CD4-positive, CD25-positive, alpha-beta regulatory T cell (primary cell): ENCODE measurements at regions not wholly inside any gene's neighbourhood (a gene's known extent, or its start where the extent isn't known, plus 50 kb on each side); places are given as distances from the start of the nearest gene placed in this dataset.

Experiments
- ATAC-seq, 2 donors: fragments of 150-1000 bp; cut with Tn5 transposase; one replicate each; pipeline ENCODE4 v1.10.0; 2021; ENCODE audit warnings: low read depth in 2 of 2, moderate number of reproducible peaks in 2 of 2, moderate library complexity in 1 of 2
- DNase-seq, 3 donors: peaks; one replicate each; pipeline versions ENCODE4 v3.0.0 to v3.0.0-alpha.2; 2012 to 2022; ENCODE audit warnings: mixed read lengths in 1 of 3
- H3K27ac ChIP-seq: one replicate; pipeline ENCODE4 v1.7.0; 2013; ENCODE audit warnings: mild to moderate bottlenecking, low read length; ENCODE audit not compliant: insufficient read depth, poor library complexity, severe bottlenecking
- H3K27me3 ChIP-seq: one replicate; pipeline ENCODE4 v1.7.0; 2013; ENCODE audit warnings: low read length; ENCODE audit not compliant: control insufficient read depth, insufficient read depth
- H3K36me3 ChIP-seq: one replicate; pipeline ENCODE4 v1.7.0; 2013; ENCODE audit warnings: mild to moderate bottlenecking, low read length, moderate library complexity; ENCODE audit not compliant: control insufficient read depth, insufficient read depth
- H3K4me1 ChIP-seq: 2 replicates; pipeline ENCODE4 v1.7.0; 2013; ENCODE audit warnings: mild to moderate bottlenecking, low read length; ENCODE audit not compliant: insufficient read depth, control insufficient read depth, poor library complexity, severe bottlenecking
- H3K4me3 ChIP-seq: one replicate; pipeline ENCODE4 v1.7.0; 2013; ENCODE audit warnings: low read depth, mild to moderate bottlenecking, low read length, moderate library complexity
- H3K9me3 ChIP-seq, 2 experiments: 1 replicate in 1 of 2; 2 replicates in 1 of 2; pipeline ENCODE4 v1.7.0; 2013; ENCODE audit warnings: low read length in 2 of 2, mild to moderate bottlenecking in 1 of 2, moderate library complexity in 1 of 2; ENCODE audit not compliant: control insufficient read depth in 2 of 2
- H3K27ac Mint-ChIP-seq, 3 donors: one replicate each; pipeline ENCODE4 v1.8.0; 2020 to 2022; ENCODE audit warnings: mild to moderate bottlenecking in 3 of 3, mixed read lengths in 3 of 3, moderate library complexity in 2 of 3
- H3K27me3 Mint-ChIP-seq: one replicate; pipeline ENCODE4 v1.8.0; 2022; ENCODE audit warnings: mild to moderate bottlenecking, mixed read lengths
- H3K36me3 Mint-ChIP-seq: one replicate; pipeline ENCODE4 v1.8.0; 2020; ENCODE audit warnings: mixed read lengths
- H3K4me1 Mint-ChIP-seq, 4 donors: one replicate each; pipeline ENCODE4 v1.8.0; 2020 to 2022; ENCODE audit warnings: mixed read lengths in 4 of 4, mild to moderate bottlenecking in 1 of 4
- H3K4me3 Mint-ChIP-seq, 4 donors: one replicate each; pipeline ENCODE4 v1.8.0; 2020 to 2022; ENCODE audit warnings: mild to moderate bottlenecking in 4 of 4, mixed read lengths in 4 of 4, moderate library complexity in 3 of 4
- H3K9me3 Mint-ChIP-seq, 7 donors: one replicate each; pipeline ENCODE4 v1.8.0; 2020 to 2022; ENCODE audit warnings: mixed read lengths in 7 of 7, mild to moderate bottlenecking in 3 of 7, moderate library complexity in 2 of 7

DNA sequence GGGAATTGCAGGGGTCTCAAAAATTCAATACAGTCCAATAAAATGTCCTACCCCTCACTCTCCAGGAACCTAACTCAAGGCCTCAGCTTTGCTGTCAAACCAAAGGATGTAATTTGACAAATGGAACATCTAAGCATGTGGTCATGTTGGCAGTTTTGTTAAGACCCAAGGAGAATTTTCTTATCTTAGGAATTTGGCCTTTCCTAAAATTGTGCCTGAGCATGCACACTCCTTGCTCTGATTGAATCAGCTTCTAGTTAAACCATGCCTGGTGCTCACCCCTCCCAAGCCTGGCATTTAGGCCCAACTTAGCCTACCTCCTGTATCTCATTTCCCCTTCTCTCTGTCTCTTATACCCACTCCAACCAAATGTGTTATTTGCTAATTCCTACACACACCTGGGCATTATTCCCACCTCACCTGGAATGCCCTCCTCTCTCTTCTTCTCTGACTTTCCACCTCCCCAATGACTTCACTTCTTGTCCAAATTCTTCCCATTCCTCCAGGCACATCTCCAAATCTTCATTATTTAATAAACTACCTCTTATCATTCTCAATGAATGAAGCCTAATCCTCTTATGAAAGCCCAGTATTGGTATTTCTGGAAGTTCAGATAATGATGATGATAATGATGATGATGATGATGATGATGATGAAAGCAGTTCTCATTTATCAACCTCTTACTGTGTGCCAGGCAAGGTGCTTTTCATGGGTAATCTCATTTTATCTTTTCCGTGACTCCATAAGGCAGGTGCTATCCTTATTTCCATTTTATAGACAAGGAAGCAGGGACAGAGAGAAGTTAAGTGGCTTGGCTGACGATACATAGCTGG, 178.0 kb upstream of the IRX6 start:
- Histone ChIP-seq H3K27me3 (no peaks in the 10 kb centered on the region), H3K9me3 (no peaks in the 10 kb centered on the region), H3K4me3 (no peak overlapping the region), H3K36me3 (no peaks in the 10 kb centered on the region), H3K4me1 (no peaks in the 10 kb centered on the region), H3K27ac (no peak overlapping the region)
- Mint-ChIP-seq H3K27ac (peak overlapping the region in 1 of 3 donors; percentile 48), H3K36me3 (no peaks in the 10 kb centered on the region), H3K4me1 (no peaks in the 10 kb centered on the region), H3K4me3 (no peak overlapping the region), H3K9me3 (peaks cover 0 to 2% (median 0%) of the 10 kb centered on the region in 7 donors), H3K27me3 (no peaks in the 10 kb centered on the region)
- no peak for ATAC-seq
- DNase-seq: no peak

DNA sequence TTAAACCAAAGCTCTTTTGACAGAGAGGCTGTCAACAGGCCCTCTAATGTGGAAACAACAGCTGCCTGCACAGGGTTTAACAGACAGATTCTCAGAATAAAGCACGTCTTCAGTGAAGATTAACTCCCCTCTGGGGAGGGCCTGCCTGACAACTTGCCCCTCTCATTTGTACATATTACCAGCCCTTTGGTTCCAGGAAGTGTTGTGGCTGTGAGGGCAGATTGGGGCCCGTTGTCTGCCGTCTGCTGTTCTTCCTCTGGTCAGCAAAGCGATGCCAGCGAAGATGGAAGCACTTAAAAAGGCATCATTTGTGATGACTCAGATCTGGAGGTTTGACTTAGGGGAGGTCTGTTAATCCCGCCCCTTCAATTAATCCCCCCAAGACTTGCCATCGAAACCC, 177.0 kb upstream of the IRX6 start:
- ATAC-seq (no peak), DNase-seq (peak in 1 of 3 donors; percentile 2)
- Mint-ChIP-seq H3K4me1 (no peaks in the 10 kb centered on the region), H3K4me3 (no peak overlapping the region), H3K36me3 (no peaks in the 10 kb centered on the region), H3K9me3 (peaks cover 0 to 2% (median 0%) of the 10 kb centered on the region in 7 donors), H3K27me3 (no peaks in the 10 kb centered on the region), H3K27ac (no peak overlapping the region)
- H3K9me3 ChIP-seq: no peaks in the 10 kb centered on the region
- no peaks in the 10 kb centered on the region for H3K36me3 ChIP-seq
- no peak overlapping the region for H3K4me3 ChIP-seq
- no peak overlapping the region for H3K27ac ChIP-seq
- no peaks in the 10 kb centered on the region for H3K4me1 ChIP-seq
- H3K27me3 ChIP-seq: no peaks in the 10 kb centered on the region

GRCh38 chr16:55147396-55147795, 176.6 kb upstream of the IRX6 start:
- no peak for DNase-seq
- no peak overlapping the region for H3K27ac ChIP-seq
- Mint-ChIP-seq H3K27me3 (no peaks in the 10 kb centered on the region), H3K4me3 (no peak overlapping the region), H3K4me1 (no peaks in the 10 kb centered on the region), H3K9me3 (peaks cover 0 to 2% (median 0%) of the 10 kb centered on the region in 7 donors), H3K27ac (no peak overlapping the region), H3K36me3 (no peaks in the 10 kb centered on the region)
- H3K9me3 ChIP-seq: no peaks in the 10 kb centered on the region
- H3K27me3 ChIP-seq: no peaks in the 10 kb centered on the region
- no peak for ATAC-seq
- no peaks in the 10 kb centered on the region for H3K36me3 ChIP-seq
- no peak overlapping the region for H3K4me3 ChIP-seq
- no peaks in the 10 kb centered on the region for H3K4me1 ChIP-seq

GRCh38 chr16:55149622-55150021, 174.4 kb upstream of the IRX6 start:
- H3K4me3 ChIP-seq: no peak overlapping the region
- H3K36me3 ChIP-seq: no peaks in the 10 kb centered on the region
- DNase-seq (no peak), ATAC-seq (no peak)
- H3K4me1 ChIP-seq: no peaks in the 10 kb centered on the region
- no peak overlapping the region for H3K27ac Mint-ChIP-seq
- no peak overlapping the region for H3K27ac ChIP-seq
- H3K9me3 Mint-ChIP-seq: peaks cover 0 to 2% (median 0%) of the 10 kb centered on the region in 7 donors
- H3K27me3 Mint-ChIP-seq: no peaks in the 10 kb centered on the region
- H3K36me3 Mint-ChIP-seq: no peaks in the 10 kb centered on the region
- no peaks in the 10 kb centered on the region for H3K4me1 Mint-ChIP-seq
- peaks cover 2% of the 10 kb centered on the region for H3K27me3 ChIP-seq
- no peaks in the 10 kb centered on the region for H3K9me3 ChIP-seq
- H3K4me3 Mint-ChIP-seq: no peak overlapping the region

DNA sequence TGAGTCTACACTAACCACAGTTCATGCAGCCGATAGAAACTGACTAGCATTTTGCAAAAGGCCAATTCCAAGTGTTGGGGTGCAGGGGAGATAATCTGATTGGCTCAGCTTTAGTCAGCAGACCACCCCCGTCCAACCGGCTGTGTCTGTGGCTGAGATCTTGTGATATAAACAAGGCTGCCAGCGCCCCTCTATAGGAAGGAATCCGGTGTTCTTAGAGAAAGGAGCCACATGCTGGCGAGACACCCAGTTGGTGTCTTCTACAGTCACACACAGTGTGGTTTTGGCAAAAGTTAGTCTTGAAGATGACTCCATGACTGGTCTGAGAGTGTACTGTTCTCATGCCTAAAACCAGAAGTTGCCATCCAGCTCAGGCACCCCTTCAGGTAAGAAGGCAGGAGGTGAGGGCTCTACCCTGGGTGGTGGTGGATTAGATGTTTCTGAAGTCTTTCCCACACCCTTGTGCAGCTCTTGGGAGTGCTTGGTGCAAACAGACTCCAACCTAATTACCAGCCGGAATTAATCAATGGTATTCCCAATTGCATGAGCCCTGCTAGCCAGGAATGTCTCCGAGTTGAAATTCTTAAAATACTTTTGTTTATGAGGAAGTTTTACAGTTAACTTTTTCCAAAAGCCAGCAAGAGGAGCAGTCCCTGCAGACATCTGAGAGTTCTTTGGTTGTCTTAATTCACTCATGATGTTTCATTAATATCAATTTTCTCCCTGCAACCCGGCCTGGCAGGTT, 172.3 kb upstream of the IRX6 start:
- no peak overlapping the region for H3K27ac Mint-ChIP-seq
- H3K9me3 ChIP-seq: no peaks in the 10 kb centered on the region
- no peak overlapping the region for H3K4me3 ChIP-seq
- no peaks in the 10 kb centered on the region for H3K27me3 Mint-ChIP-seq
- no peak overlapping the region for H3K27ac ChIP-seq
- H3K27me3 ChIP-seq: peaks cover 2% of the 10 kb centered on the region
- no peaks in the 10 kb centered on the region for H3K36me3 ChIP-seq
- no peaks in the 10 kb centered on the region for H3K4me1 Mint-ChIP-seq
- H3K4me1 ChIP-seq: no peaks in the 10 kb centered on the region
- H3K9me3 Mint-ChIP-seq: peaks cover 0 to 2% (median 0%) of the 10 kb centered on the region in 7 donors
- H3K4me3 Mint-ChIP-seq: no peak overlapping the region
- no peaks in the 10 kb centered on the region for H3K36me3 Mint-ChIP-seq
- ATAC-seq: no peak
- no peak for DNase-seq

DNA sequence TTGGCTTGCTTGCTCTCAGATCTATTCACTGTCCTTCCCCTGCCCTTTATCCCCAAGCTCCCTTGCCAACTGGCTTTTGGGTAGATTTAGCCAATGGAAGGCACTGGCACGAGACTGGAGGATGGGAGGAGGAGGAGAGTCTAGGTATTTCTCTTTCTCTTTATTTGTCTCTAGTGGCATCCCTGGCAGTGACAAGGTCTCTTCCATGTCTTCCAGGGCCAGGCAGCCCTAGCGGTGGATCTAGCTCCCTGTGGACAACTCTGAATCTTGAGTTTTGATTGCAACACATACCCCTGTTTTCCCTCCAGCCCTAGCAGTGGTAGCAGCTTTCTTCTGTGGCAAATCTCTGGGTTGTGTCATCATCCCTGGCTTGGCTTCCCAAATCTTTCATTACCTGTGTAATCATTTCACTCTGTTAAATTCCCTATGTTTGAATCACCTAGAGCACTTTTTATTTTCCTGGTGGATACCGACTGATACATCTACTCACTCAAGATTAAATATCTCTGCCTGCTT, 171.1 kb upstream of the IRX6 start:
- DNase-seq: no peak
- no peak for ATAC-seq
- Histone ChIP-seq H3K36me3 (no peaks in the 10 kb centered on the region), H3K9me3 (no peaks in the 10 kb centered on the region), H3K27me3 (peaks cover 2% of the 10 kb centered on the region), H3K4me3 (no peak overlapping the region), H3K27ac (no peak overlapping the region), H3K4me1 (no peaks in the 10 kb centered on the region)
- Mint-ChIP-seq H3K36me3 (no peaks in the 10 kb centered on the region), H3K9me3 (peaks cover 0 to 2% (median 0%) of the 10 kb centered on the region in 7 donors), H3K4me1 (no peaks in the 10 kb centered on the region), H3K27ac (no peak overlapping the region), H3K4me3 (no peak overlapping the region), H3K27me3 (no peaks in the 10 kb centered on the region)

- Histone ChIP-seq H3K4me3 (no peak overlapping the region), H3K36me3 (no peaks in the 10 kb centered on the region), H3K9me3 (no peaks in the 10 kb centered on the region), H3K27ac (no peak overlapping the region), H3K4me1 (no peaks in the 10 kb centered on the region), H3K27me3 (peaks cover 2% of the 10 kb centered on the region)
- Mint-ChIP-seq H3K36me3 (no peaks in the 10 kb centered on the region), H3K9me3 (peaks cover 0 to 2% (median 0%) of the 10 kb centered on the region in 7 donors), H3K4me3 (no peak overlapping the region), H3K4me1 (no peaks in the 10 kb centered on the region), H3K27ac (no peak overlapping the region), H3K27me3 (no peaks in the 10 kb centered on the region)
- ATAC-seq (no peak), DNase-seq (no peak)
Observed at GRCh38 chr16:55154262-55154661, 169.7 kb upstream of the IRX6 start.
